HG02981 (cell line): ENCODE measurements at regions not wholly inside any gene's neighbourhood (a gene's known extent, or its start where the extent isn't known, plus 50 kb on each side); places are given as distances from the start of the nearest gene placed in this dataset.

Source experiments
- ATAC-seq: cut with Tn5 transposase; IDR thresholded peaks from one replicate; pipeline ENCODE4 v1.9.1; 2021; ENCODE audit warnings: mild to moderate bottlenecking, moderate library complexity; ENCODE audit not compliant: unreplicated experiment

DNA sequence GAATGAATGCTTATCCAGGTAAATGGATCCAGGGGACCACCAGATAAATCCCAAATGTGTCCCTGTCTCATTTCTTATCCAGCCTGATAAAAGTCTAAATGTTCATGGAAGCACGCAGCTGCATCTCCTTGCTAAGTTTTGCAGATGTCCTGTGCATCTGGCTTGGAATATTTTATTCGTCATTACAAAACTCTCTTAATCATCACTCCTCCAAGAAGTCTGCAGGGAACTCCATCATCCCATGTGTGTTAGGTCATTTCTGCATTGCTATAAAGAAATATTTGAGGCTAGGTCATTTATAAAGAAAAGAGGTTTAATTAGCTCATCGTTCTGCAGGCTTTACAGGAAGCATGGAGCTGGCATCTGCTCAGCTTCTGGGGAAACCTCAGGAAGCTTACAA lies 297.2 kb downstream of the HS3ST1 start:
- ATAC-seq = no peak

DNA sequence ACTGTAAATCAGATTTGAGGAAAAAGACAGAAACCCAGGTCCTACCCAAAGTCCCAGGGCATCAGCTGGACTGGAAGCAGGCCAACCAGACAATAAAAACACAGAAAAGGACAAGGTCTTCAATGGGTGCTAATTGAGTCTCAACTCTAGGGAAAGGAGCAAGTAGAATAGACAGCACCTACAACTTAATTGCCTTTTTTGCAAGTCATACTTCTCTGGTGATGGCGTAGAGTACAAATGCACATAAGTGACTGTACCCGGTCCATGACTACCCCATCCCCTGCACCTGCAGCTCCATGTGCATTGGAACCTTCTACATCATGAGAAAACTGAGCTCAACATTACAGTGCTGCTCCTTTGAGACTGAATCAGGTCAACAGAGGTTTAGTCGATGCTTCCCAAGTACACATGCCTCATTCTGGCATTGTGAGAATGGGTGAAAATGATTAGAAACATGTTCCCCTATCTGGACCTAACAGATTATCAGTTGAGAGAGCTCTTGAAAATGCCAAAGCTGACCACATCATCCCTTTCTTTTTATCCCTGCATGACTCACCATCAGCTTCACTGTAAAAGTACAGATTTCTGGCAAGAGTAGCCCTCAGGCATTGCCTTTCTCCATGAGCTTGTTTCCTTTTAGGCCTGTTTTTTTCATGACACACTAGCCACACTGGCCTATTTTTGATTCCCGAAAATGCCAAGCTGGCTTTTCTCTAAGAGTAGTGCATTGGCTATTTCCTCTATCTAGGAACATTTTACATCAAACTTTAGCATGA lies 298.3 kb downstream of the HS3ST1 start:
- no peak for ATAC-seq

DNA sequence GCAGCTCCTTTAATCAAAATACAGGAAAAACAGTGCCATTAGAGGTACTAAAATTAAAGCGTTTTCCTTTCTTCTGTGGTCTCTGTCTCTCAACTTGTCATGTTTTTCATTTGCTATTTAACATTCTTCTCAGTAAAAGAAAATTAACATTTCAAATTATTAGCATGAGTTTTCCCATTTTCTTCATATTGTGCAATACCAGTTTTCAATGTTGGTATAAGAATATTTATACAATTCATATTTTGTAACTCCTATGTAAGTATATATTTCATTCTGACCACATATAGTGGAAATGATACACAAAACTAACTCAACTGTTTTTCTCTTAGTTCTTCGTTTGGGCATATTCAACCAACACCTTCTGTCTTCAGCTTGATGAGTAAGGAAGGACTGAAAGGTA lies 308.3 kb downstream of the HS3ST1 start:
- ATAC-seq = no peak

DNA sequence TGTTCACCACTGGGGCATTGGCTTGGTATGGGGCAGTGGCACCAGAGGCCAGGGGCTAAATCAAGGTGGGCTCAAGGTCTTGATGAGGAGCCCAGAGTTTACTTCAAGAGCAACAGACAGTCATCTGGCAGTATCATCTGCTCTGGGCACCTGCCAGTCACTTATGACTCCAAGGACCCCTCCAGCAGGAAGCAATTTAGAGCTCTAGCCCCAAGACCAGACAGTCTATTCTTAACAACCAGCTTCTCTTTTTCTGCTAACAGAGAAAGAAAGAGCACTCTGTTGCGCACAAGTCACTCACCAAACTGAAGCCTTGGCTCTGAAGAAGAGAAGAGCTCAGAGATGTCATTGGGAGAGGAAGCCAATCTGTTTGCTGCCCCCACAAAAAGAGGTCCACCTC lies 309.2 kb downstream of the HS3ST1 start:
- no peak for ATAC-seq

DNA sequence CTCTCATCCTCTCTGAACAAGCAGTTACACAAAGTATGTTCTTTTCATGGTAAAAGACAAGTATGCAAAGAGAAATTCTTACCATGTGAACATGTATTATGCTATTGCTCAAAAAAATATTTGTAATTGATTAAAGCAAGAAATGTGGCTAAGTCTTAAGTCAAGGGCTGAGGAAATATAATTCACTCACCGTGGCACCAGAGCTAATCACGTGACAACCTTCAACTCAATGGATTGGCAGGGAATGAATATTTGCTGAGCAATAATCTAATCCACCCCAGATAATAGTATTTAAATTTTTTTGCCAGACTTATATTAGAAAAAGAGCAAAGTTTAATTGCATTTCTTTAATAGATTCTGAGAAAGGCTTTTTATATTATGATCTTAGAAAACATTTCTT lies 310.2 kb downstream of the HS3ST1 start:
- ATAC-seq = no peak

DNA sequence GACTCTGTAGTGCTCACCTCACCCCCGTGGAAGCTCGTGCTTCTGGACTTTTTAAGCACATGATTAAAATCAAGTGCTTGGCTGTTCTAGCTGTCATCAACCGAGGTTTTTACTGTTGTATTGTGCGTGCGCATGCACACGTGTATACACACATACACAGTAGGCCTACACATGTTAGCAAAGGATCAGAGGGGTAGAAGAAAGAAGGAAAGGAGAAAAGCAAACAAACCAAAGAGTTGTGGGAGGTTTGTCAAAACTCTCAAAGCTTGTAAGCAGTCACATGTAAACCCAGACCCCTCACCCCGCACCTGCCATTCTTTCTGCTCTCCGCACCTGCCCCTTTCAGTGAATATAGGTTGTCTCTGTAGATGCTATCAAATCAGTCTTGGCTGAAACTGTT lies 311.8 kb downstream of the HS3ST1 start:
- no peak for ATAC-seq

DNA sequence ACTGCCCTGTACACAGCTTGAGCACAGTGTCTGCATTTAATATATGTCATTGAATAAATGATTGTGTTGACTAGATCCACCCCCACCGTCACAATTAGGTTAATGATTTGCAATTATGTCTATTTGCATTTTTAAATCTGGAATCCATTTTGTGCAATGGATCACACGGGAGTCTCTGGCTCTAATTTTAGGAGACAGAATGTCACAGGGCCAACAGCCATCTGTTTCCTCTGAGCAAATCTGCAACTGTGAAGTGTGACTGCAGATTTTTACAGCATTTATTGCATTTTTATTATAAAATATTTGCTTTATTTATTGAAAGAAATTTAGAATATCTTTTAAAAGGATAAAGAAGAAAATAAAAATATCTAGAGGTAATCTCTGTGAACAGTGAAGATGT lies 316.8 kb downstream of the HS3ST1 start:
- no peak for ATAC-seq

DNA sequence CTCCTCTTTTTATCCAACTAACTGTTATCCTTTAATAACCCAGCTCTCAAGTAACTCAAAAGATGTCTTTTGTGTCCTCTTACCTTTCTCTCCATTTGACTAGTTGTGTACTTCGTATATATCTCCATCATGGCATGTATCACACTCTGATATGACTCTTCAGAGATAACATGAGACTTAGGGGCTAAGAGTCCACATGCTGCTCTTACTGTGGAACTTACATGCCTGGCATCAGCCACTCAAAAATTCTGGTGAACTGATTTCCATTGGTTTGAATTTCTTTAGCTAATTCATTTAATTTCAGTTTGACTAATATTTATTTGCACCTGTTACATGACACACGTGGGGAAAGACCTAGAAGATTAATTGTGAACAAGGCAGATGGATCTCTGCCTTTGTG lies 317.3 kb downstream of the HS3ST1 start:
- no peak for ATAC-seq

DNA sequence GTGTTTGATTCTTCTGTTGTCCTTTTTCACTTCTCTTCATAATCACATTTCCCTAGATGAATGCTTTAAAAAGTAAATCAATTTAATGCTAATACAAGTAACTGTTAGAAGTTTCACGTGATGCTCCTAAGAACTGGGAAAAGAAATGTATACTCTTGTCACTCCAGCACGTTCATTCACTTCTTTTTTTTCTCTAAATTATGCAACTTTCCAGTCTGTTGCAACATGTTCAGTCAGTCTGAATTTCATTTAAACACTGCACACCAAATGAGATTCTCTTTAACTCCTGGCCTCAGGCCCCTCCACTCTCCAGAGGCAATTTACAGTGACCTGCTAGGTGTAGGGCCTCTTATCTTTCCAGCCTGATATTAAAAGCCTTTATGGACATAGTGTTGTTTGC lies 321.9 kb downstream of the HS3ST1 start:
- ATAC-seq = no peak

DNA sequence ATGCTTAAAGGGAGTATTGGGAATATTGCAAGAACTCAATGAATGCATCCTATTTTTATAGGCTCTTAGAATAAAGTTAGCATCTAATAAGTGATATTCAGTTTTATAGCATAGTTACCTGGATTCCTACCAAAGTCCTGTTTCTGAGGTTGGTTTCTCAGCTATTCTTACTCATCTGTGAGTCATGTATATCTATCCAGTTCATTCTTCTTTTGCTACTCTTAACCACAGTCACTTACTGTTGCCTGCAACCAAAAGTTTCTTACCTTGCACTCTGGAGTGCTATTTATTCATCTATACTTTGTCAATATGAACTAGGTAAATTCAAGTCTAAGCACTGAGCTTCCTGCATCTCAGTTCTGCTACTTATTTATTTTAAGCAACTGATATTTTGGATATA lies 322.5 kb downstream of the HS3ST1 start:
- peak; percentile 89 for ATAC-seq

DNA sequence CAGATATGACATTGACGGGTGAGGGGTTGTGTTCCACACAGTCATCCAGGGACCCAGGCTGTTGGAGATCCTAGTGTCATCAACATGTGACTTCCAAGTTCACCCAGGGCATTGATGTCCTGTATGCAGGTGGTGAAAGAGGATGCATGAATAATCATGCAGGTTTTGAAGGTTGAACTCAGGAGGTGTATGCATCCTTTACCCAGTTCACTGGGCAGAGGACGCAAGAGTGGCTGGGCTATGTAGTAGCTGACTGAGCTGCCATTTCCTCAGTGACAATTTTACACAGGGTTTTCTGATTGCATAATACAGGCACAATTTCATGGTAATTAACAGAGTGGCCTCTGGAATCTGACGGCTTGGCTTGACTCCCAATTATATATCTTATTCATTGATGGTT lies 323.0 kb downstream of the HS3ST1 start:
- ATAC-seq = no peak

DNA sequence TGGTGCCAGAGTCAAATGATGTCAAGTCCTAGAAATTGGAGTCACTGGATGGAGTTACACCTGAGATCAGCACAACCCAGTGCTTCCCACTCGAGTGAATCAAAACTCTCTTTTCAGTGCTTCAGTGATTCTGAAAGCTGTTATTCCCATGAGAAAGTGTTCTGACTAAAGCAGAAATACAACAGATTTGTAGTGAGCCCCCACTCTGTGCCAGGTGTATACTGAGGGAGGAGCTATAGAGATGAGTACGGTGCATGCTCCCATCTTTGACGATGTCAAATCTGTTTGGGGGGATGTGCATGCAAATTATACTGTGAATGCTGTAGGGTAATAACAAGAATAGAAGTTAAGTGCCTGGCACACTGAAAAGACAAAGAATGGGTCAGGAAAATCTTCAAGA lies 330.2 kb downstream of the HS3ST1 start:
- peak; percentile 40 for ATAC-seq

DNA sequence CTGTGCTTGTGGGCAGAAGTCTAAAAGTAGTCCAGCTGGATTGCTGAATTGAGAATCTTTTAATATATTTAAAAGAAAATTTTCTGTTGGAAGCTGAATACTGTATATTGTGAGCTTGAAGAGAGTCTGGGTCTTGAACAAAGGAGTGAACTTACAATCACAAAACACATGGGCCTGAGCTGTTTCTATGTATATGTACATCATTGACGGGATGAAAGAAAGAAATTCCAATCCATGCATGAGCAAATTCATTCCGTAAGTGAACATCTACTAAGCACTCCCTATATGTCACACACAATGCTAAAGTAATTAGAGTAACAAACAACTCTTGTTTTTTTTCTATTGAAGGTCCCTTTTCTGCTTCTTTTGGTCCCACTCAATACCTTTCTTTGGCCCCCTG lies 331.0 kb downstream of the HS3ST1 start:
- ATAC-seq = no peak

DNA sequence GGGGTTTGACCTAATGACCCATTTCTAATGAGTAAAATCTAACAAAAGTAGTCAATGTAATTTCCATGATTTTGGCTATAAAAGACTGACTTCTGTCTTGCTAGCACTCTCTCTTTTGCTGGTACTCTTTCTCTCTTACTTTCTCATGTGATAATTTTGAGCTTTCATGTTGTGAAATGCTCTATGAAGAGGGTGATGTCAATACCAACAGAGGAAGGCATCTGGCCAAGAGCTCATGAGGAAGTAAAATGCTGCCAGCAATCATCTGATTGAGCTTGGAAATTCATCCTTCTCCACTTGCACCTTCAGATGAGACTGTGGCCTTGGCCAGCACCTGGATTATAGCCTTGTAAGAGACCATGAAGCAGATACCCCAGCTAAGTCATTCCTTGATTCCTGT lies 347.7 kb downstream of the HS3ST1 start:
- no peak for ATAC-seq

DNA sequence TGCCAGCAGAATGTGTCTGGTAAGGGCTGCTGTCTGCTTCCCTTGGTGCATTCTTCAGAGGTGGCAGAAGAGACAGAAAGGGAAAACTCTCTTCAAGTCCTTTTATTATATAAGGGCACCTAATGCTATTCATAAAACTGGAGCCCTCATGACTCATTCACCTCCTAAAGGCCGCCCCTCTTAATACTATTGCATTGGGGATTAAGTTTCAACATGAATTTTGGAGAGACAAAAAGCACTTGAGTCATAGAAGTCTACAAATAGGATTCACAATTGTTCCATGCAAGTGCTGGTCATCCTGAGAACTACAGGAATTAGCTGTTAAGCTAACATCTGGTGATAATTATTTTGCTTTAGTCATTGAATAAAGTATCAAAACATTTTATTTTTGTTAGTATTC lies 349.5 kb downstream of the HS3ST1 start:
- no peak for ATAC-seq

DNA sequence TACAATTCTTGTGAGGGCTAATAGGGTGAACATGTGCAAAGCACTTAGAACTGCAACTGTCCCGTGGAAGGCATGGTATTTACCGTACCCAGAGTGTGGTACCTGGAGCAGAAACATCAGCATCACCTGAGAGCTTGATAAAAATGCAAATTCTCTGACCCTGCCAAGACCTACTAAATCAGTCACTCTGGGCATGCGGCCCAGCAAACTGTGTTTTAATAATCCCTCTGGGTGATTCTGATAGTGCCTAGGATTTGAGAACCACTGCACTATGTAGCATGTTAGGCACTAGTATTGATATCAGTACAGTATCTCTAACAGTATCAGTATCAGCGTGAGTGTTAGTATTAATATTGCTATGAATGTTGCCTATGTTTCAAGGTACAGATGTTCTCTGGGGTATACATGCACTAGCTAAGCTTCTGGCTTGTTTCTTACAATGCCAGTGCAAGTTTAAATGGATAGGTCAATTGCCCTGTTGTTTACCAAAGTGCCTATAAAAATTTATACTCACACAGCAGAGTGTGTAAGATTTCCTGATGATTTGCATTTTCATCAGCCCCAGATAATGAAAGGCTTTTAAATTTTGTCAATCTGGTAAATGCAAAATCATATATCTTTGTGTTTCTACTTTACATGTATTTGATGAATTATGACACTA lies 354.0 kb downstream of the HS3ST1 start:
- no peak for ATAC-seq

DNA sequence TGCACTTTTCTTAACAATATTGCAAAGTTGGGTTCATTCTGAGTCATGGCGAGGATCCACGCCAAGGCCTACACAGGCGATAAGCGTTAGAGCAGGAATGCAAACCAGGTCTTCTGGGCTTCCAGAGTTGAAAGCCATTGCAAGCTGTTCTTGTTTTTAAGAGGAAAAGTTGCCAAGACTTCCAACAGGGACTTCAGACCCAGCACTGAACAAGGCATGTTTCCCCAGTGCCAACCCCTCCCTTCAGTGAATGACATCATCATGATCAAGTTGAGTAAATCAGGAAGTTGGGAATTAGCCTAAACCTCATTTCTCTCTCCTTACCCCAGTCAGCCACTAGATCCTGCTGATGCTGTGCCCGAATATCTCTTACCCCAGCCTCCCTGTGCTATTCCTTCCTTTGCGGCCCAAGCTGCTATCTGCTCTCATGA lies 355.1 kb downstream of the HS3ST1 start:
- ATAC-seq = no peak

DNA sequence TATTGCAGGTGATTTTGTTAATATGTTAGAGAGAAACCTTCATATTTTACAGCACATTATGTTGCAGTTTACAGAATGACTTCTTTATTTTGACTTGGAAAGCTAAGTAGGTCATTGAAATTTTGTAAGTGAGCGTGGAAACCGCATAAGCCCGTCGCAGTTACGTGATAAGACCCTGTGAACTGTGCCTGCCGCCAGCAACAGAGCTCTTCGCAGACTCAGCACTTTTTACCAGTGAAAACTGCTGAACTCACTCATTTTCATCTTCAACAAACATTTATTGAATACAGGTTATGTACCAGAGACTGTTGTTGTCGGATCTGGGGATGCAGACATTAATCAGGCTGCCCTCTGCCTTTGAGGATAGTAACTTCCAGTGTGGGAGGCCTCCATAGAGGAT lies 355.7 kb downstream of the HS3ST1 start:
- no peak for ATAC-seq

DNA sequence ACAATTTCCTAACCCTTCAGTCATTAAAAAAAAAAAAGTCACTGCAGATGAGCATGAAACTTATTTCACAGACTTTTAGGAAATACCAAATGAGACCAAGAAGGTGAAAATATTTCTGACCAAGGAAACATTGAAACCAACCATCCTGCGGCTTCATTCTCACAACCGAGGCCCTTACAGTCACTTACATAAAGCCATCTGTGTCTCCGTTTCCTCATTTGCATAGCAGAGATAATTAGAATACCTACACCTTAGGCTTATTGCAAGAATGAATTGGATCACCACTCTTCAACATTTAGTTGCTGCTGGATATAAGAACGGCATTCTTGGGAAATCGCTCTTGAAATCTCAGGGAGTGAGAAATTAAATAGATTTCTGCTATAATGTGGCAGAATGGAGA lies 356.2 kb downstream of the HS3ST1 start:
- no peak for ATAC-seq

DNA sequence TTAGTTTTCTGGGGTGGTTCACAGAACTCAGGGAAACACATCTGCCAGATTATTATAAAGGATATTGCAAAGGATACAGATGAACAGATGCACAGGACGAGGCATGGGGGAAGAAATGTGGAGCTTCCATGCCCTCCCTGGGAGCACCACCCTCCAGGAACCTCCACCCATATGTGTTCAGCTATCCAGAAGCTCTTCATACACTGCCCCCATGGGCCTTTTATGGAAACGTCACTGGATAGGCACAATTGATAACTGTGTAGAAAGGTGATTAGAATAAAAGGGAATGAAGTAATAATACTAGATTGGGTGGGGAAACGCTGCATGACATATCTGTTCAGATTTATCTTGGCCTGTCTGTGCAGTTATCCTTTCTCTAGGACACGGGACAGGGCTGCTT lies 357.9 kb downstream of the HS3ST1 start:
- ATAC-seq = no peak

DNA sequence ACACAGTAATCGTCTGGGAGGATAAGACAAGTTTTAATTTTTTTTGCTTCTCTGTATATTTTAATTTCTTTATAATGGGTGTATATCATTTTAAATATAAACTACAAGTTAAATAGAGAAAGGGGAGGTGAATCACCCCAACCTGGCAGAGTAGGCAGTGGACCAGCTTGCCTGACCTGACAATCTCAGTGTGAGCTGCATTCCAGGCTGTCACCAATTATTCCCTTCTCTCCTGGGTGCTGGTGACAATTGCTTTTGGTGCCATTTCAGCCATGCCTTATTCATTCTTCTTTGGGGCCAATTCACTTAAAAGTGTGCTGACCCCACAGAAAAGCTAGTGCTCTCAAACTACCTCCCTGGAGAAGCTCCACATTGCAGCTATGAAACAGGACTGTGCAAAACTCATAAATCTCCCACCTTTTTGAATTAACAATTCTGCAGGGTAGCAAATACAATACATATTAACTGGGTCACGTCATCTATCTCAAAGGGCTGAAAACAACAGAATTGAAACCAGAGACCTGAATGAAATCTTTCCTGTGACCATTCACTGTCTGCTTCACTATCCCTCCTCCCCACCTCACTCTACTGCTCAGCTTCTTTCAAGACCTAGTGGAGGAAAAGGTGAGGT lies 359.0 kb downstream of the HS3ST1 start:
- ATAC-seq = no peak

DNA sequence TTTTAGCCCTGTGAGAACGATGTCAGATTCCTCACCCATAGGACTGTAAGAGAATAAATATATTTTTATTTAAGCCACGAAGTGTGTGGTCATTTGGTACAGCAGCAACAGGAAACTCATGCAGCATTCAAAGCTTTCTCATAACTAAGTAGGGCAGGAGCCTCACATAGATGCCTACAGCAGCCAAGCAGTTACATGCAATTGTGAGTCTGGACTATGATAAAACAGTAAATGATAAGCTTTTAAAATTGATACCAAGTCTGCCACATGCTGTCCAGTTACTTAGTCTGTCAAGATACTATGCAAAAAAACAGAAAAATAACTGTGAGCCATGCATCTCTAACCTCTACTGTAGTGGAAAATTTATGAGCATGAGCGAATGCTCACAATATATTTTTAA lies 359.6 kb downstream of the HS3ST1 start:
- no peak for ATAC-seq
